ENCODE measurements at regions not wholly inside any gene's neighbourhood (a gene's known extent, or its start where the extent isn't known, plus 50 kb on each side); places are given as distances from the start of the nearest gene placed in this dataset.

DNA sequence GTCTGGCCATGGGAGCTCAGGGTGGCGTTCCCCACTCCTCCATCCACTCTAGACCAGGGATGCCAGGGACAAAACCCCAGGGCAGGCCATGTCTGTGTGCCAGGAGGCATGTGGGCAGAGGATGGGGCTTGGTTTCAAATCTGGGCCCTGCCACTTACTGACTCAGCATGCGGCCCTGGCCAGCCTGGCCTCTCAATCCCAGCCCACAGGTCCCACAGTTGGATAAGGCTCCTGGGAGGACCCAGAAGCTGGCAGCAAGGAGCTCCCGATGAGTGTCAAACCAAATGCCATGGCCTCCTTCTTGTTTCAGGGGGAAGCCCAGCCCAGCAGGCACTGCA, 1290.4 kb downstream of the BRD1 start:
- TF ChIP-seq, protein P1, sequence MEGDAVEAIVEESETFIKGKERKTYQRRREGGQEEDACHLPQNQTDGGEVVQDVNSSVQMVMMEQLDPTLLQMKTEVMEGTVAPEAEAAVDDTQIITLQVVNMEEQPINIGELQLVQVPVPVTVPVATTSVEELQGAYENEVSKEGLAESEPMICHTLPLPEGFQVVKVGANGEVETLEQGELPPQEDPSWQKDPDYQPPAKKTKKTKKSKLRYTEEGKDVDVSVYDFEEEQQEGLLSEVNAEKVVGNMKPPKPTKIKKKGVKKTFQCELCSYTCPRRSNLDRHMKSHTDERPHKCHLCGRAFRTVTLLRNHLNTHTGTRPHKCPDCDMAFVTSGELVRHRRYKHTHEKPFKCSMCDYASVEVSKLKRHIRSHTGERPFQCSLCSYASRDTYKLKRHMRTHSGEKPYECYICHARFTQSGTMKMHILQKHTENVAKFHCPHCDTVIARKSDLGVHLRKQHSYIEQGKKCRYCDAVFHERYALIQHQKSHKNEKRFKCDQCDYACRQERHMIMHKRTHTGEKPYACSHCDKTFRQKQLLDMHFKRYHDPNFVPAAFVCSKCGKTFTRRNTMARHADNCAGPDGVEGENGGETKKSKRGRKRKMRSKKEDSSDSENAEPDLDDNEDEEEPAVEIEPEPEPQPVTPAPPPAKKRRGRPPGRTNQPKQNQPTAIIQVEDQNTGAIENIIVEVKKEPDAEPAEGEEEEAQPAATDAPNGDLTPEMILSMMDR (IDR thresholded peaks at IDR 0.05; ENCODE audit: low read depth, low read length) = no peak
- TF ChIP-seq MYC (IDR thresholded peaks at IDR 0.05; ENCODE audit: low read depth, low read length) = no peak

All from NB4 (cell line).